ENCODE measurements at regions not wholly inside any gene's neighbourhood (a gene's known extent, or its start where the extent isn't known, plus 50 kb on each side); places are given as distances from the start of the nearest gene placed in this dataset.

- DNase-seq, result no peak
These were observed 398.1 kb downstream of the GABRB3 start for GRCh38 chr15:26374806-26375205.

GRCh38 chr15:26372706-26373105, 400.2 kb downstream of the GABRB3 start:
- no peak for DNase-seq

- no peak for DNase-seq
These were observed 407.8 kb downstream of the GABRB3 start for GRCh38 chr15:26365077-26365476.

GRCh38 chr15:26359855-26360254, 413.0 kb downstream of the GABRB3 start:
- no peak for DNase-seq

GRCh38 chr15:26358708-26359107, 414.2 kb downstream of the GABRB3 start:
- no peak for DNase-seq

GRCh38 chr15:26357653-26358052, 415.2 kb downstream of the GABRB3 start:
- no peak for DNase-seq

- DNase-seq, result no peak
These were observed 417.3 kb downstream of the GABRB3 start for GRCh38 chr15:26355472-26356074.

GRCh38 chr15:26352909-26353308, 420.0 kb downstream of the GABRB3 start:
- no peak for DNase-seq

- DNase-seq, result no peak
These were observed 420.5 kb downstream of the GABRB3 start for GRCh38 chr15:26352406-26352805.

GRCh38 chr15:26325495-26325894, 447.4 kb downstream of the GABRB3 start:
- no peak for DNase-seq

GRCh38 chr15:26323566-26323965, 449.3 kb downstream of the GABRB3 start:
- DNase-seq, result no peak

- no peak for DNase-seq
These were observed 454.2 kb downstream of the GABRB3 start for GRCh38 chr15:26318689-26319088.

GRCh38 chr15:26314577-26314976, 451.4 kb upstream of the ATP10A start:
- no peak for DNase-seq

- no peak for DNase-seq
These were observed 448.6 kb upstream of the ATP10A start for GRCh38 chr15:26311710-26312236.

- no peak for DNase-seq
These were observed 435.6 kb upstream of the ATP10A start for GRCh38 chr15:26298659-26299170.

GRCh38 chr15:26298010-26298658, 435.0 kb upstream of the ATP10A start:
- no peak for DNase-seq

GRCh38 chr15:26295336-26296085, 432.4 kb upstream of the ATP10A start:
- no peak for DNase-seq

- no peak for DNase-seq
These were observed 431.0 kb upstream of the ATP10A start for GRCh38 chr15:26294059-26294689.

GRCh38 chr15:26287381-26287780, 424.3 kb upstream of the ATP10A start:
- DNase-seq, result no peak

GRCh38 chr15:26280281-26280680, 417.2 kb upstream of the ATP10A start:
- no peak for DNase-seq

GRCh38 chr15:26261966-26262365, 398.8 kb upstream of the ATP10A start:
- DNase-seq, result no peak

GRCh38 chr15:26261413-26261812, 398.3 kb upstream of the ATP10A start:
- no peak for DNase-seq

GRCh38 chr15:26260517-26261133, 397.5 kb upstream of the ATP10A start:
- peak; percentile 39 to 58 (median 53) for DNase-seq
